A673 (cell line): ENCODE measurements at regions not wholly inside any gene's neighbourhood (a gene's known extent, or its start where the extent isn't known, plus 50 kb on each side); places are given as distances from the start of the nearest gene placed in this dataset.

ENCODE experiments used
- BruUV-seq: library from RNA; stranded (reverse); fragments of 400-500 nt; replicated peaks from 2 replicates; lab custom pipeline; 2021; lab: Mats Ljungman, UMichigan
- CTCF ChIA-PET: fragments of 300-600 bp; sonication (Branson Sonifier 250); formaldehyde crosslinking; loops from one replicate; lab custom pipeline; 2022; ENCODE audit warnings: antibody characterized with exemption; lab: Charles Lee
- POLR2A ChIA-PET: fragments of 300-600 bp; sonication (Branson Sonifier 250); formaldehyde crosslinking; loops from one replicate; lab custom pipeline; 2022; ENCODE audit warnings: antibody characterized with exemption; ENCODE audit not compliant: low non-redundant PET; lab: Charles Lee
- DNase-seq: peaks from one replicate; pipeline ENCODE4 v3.0.0-alpha.2; 2015; ENCODE audit warnings: low spot score
- H3K27ac ChIP-seq: fragments of 200-600 bp; sonication (generic); 2 replicates; pipeline ENCODE4 v1.5.1; 2016; ENCODE audit warnings: mixed run types, low read depth, mild to moderate bottlenecking, mixed read lengths, antibody characterized with exemption, low read length; ENCODE audit not compliant: poor library complexity, severe bottlenecking
- H3K27me3 ChIP-seq: fragments of 200-600 bp; sonication (generic); replicated peaks from 2 replicates; pipeline ENCODE4 v1.6.1; 2017; ENCODE audit warnings: mixed run types, low read depth, mild to moderate bottlenecking, mixed read lengths, antibody characterized with exemption, low read length; ENCODE audit not compliant: insufficient read depth, poor library complexity
- H3K36me3 ChIP-seq: fragments of 200-600 bp; sonication (generic); 2 replicates; pipeline ENCODE4 v1.6.1; 2016; ENCODE audit warnings: mixed run types, mild to moderate bottlenecking, mixed read lengths, antibody characterized with exemption, low read length; ENCODE audit not compliant: insufficient read depth, poor library complexity, severe bottlenecking
- H3K4me1 ChIP-seq: fragments of 200-600 bp; sonication (generic); 2 replicates; pipeline ENCODE4 v1.6.1; 2017; ENCODE audit warnings: mixed run types, mild to moderate bottlenecking, mixed read lengths, antibody characterized with exemption, low read length; ENCODE audit not compliant: insufficient read depth, poor library complexity, severe bottlenecking
- H3K4me3 ChIP-seq: fragments of 200-600 bp; sonication (generic); 2 replicates; pipeline ENCODE4 v1.5.1; 2016; ENCODE audit warnings: low read depth, mixed run types, mild to moderate bottlenecking, mixed read lengths, low read length; ENCODE audit not compliant: poor library complexity, severe bottlenecking
- H3K9me3 ChIP-seq: fragments of 200-600 bp; sonication (generic); 2 replicates; pipeline ENCODE4 v1.6.1; 2016; ENCODE audit warnings: mixed run types, low read depth, mild to moderate bottlenecking, mixed read lengths, antibody characterized with exemption, low read length; ENCODE audit not compliant: poor library complexity, severe bottlenecking
- EZH2 ChIP-seq: fragments of 200-600 bp; sonication (generic); IDR thresholded peaks from 2 replicates; pipeline ENCODE4 v1.6.1; 2017; ENCODE audit warnings: borderline replicate concordance, low read depth, mild to moderate bottlenecking, mixed read lengths, antibody characterized with exemption, low read length; ENCODE audit not compliant: poor library complexity, severe bottlenecking
- intact Hi-C: fragments of 100-400 bp; cut with micrococcal nuclease; formaldehyde crosslinking; loops from one replicate; pipeline ENCODE4 v1.10.0; 2022; ENCODE audit not compliant: unreplicated experiment
- TF ChIP-seq, protein P1 (sequence below): fragments of 300-800, 200-600 bp; sonication (generic); conservative IDR thresholded peaks from 2 replicates; pipeline ENCODE4 v1.5.1; 2017; ENCODE audit warnings: low read depth, mild to moderate bottlenecking, antibody characterized with exemption, low read length, moderate library complexity, mixed read lengths

DNA sequence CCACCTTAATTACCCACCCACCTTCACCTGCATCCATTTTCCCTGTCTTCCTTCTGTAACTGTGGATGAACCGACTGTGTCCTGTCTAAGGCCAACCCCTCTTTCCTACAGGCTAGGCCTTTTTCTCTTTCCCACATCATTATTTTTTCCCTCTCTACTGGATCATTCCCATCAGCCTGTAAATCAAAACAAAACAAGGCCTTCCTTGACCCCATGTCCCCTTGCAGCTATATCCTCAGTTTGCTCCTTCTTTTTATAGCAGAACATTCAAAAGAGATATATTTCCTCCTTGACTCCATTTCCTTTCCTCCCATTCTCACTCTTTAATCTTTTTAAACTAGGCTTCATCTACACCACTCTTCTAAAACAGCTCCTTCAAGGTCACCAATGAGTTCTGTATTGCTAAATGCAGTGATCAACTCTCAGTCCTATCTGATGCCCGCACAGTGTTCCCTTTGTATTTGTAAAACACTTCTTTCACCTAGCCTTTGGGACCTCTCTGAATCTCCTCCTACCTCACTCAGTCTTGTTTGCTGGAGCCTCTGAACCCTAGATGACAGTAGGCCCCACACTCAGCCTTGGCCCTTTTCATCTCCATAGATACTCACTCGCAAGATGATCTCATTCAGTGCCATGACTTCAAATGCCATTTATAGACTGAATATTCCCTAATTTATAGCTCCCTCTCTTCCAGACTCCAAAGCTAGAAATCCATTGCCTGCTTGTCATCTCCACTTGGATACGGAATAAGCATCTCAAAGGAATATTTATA is 55.7 kb downstream of the CXCR4 start:
- intact Hi-C loops = no loop called here
- POLR2A ChIA-PET = no interaction called here
- BruUV-seq = no TSS peak
- Histone ChIP-seq H3K4me1 (no peaks in the 10 kb centered on the region), H3K9me3 (no peaks in the 10 kb centered on the region), H3K4me3 (no peak overlapping the region), H3K27me3 (no peaks in the 10 kb centered on the region), H3K36me3 (no peaks in the 10 kb centered on the region), H3K27ac (no peak overlapping the region)
- TF ChIP-seq EZH2 = no peak
- TF ChIP-seq, protein P1, sequence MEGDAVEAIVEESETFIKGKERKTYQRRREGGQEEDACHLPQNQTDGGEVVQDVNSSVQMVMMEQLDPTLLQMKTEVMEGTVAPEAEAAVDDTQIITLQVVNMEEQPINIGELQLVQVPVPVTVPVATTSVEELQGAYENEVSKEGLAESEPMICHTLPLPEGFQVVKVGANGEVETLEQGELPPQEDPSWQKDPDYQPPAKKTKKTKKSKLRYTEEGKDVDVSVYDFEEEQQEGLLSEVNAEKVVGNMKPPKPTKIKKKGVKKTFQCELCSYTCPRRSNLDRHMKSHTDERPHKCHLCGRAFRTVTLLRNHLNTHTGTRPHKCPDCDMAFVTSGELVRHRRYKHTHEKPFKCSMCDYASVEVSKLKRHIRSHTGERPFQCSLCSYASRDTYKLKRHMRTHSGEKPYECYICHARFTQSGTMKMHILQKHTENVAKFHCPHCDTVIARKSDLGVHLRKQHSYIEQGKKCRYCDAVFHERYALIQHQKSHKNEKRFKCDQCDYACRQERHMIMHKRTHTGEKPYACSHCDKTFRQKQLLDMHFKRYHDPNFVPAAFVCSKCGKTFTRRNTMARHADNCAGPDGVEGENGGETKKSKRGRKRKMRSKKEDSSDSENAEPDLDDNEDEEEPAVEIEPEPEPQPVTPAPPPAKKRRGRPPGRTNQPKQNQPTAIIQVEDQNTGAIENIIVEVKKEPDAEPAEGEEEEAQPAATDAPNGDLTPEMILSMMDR = no peak
- CTCF ChIA-PET = no interaction called here
- no peak for DNase-seq

DNA sequence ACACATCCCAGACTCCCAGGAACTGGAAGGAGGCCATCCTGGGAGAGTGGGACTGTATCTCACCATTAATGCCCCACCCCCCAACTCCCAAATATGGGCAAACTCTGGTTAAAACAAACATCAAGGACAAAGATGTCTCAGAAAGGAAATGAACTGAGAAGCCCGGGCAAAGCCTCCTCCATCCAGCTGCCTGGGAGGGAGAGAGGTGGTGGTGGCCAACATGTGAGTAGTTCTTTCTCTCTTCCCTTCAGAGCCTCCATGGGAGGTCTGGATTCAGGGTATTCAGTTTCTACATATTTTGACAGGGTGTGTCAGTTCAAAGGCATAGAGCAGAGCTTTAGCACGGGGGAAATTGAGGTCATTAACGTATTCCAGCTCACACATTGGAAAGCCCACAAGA is 57.5 kb downstream of the CXCR4 start:
- no TSS peak for BruUV-seq
- ChIA-PET POLR2A (no interaction called here), CTCF (no interaction called here)
- H3K4me1 ChIP-seq = no peaks in the 10 kb centered on the region
- intact Hi-C loops = no loop called here
- no peaks in the 10 kb centered on the region for H3K36me3 ChIP-seq
- no peaks in the 10 kb centered on the region for H3K27me3 ChIP-seq
- H3K4me3 ChIP-seq = no peak overlapping the region
- DNase-seq = no peak
- H3K27ac ChIP-seq = no peak overlapping the region
- H3K9me3 ChIP-seq = no peaks in the 10 kb centered on the region
- TF ChIP-seq, protein P1 = no peak
- TF ChIP-seq EZH2 = no peak

DNA sequence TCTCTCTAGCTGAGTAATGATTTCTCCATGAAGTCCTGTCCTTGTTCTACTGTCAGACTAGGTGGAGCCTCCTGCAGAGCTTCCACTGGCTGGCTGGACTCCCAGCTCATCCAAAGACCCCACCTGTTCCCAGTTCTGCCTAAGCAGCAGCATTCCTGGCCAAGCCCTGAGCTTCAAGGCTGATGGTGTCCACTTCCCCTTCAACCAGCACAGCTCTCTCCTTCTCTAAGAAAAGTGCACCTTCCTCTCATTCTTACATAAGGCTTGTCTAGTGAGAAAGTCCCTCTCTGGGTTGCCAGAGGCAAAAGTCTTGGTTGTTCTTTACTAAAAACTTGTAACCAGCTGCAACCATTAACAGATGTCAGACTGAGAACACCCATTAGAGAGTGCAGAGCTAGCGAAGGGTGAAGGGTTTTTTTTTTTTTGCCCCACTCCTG is 58.9 kb downstream of the CXCR4 start:
- Histone ChIP-seq H3K27ac (no peak overlapping the region), H3K9me3 (no peaks in the 10 kb centered on the region), H3K4me1 (no peaks in the 10 kb centered on the region), H3K36me3 (no peaks in the 10 kb centered on the region), H3K27me3 (no peaks in the 10 kb centered on the region), H3K4me3 (no peak overlapping the region)
- no TSS peak for BruUV-seq
- POLR2A ChIA-PET = interaction anchor here (0.6 kb wide), 1 partner anchor 79 kb away, joined by 3 read pairs; no protein-coding TSS in a partner anchor
- DNase-seq = no peak
- CTCF ChIA-PET = no interaction called here
- TF ChIP-seq, protein P1 = no peak
- no peak for TF ChIP-seq EZH2
- intact Hi-C loops = no loop called here
